ENCODE measurements at regions not wholly inside any gene's neighbourhood (a gene's known extent, or its start where the extent isn't known, plus 50 kb on each side); places are given as distances from the start of the nearest gene placed in this dataset.

DNA sequence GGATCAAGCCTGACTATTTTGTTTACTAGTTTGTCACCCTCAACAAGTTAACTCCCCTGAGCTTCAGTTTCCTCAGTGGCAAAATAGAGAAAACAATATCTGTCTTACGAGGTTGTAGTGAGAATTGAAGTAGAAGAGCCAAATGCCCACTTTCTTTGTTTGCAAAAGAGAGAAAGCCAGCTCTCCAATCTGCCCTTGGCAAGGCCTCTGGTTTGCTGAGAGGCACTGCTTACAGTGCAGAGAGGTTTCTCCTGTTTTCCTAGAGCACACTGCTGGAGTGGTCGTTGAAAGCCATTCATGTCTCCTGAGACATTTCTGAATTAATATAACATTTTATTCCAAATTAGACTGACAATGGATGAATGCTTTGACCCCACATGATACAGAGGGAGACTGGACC, 260.5 kb upstream of the IGF1R start:
- TF ChIP-seq, protein P1, sequence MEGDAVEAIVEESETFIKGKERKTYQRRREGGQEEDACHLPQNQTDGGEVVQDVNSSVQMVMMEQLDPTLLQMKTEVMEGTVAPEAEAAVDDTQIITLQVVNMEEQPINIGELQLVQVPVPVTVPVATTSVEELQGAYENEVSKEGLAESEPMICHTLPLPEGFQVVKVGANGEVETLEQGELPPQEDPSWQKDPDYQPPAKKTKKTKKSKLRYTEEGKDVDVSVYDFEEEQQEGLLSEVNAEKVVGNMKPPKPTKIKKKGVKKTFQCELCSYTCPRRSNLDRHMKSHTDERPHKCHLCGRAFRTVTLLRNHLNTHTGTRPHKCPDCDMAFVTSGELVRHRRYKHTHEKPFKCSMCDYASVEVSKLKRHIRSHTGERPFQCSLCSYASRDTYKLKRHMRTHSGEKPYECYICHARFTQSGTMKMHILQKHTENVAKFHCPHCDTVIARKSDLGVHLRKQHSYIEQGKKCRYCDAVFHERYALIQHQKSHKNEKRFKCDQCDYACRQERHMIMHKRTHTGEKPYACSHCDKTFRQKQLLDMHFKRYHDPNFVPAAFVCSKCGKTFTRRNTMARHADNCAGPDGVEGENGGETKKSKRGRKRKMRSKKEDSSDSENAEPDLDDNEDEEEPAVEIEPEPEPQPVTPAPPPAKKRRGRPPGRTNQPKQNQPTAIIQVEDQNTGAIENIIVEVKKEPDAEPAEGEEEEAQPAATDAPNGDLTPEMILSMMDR (IDR thresholded peaks at IDR 0.05): no peak
- no peak for TF ChIP-seq POLR2A (IDR thresholded peaks at IDR 0.05)

All from esophagus squamous epithelium (tissue), 4 donors.